Large intestine (tissue), 3 donors: ENCODE measurements at regions not wholly inside any gene's neighbourhood (a gene's known extent, or its start where the extent isn't known, plus 50 kb on each side); places are given as distances from the start of the nearest gene placed in this dataset.

Experiments used
- DNase-seq, 2 donors: peaks; one replicate each; pipeline versions ENCODE4 v3.0.0 to v3.0.0-alpha.2; 2013
- H3K27ac ChIP-seq: one replicate; pipeline ENCODE4 v1.5.1; 2013; ENCODE audit warnings: low read length
- H3K27me3 ChIP-seq: 2 replicates; pipeline ENCODE4 v1.6.1; 2013; ENCODE audit warnings: low read length; ENCODE audit not compliant: control insufficient read depth, insufficient read depth
- H3K36me3 ChIP-seq: 2 replicates; pipeline ENCODE4 v1.6.1; 2013; ENCODE audit warnings: low read length; ENCODE audit not compliant: control insufficient read depth, insufficient read depth
- H3K4me1 ChIP-seq: one replicate; pipeline ENCODE4 v1.6.1; 2013; ENCODE audit warnings: low read length; ENCODE audit not compliant: control insufficient read depth, insufficient read depth
- H3K4me3 ChIP-seq: one replicate; pipeline ENCODE4 v1.5.1; 2013; ENCODE audit warnings: low read length
- H3K9me3 ChIP-seq: one replicate; pipeline ENCODE4 v1.6.1; 2013; ENCODE audit warnings: mild to moderate bottlenecking, low read depth, low read length, moderate library complexity; ENCODE audit not compliant: control insufficient read depth
- WGBS: methylation state at CpG from one replicate; pipeline ENCODE4 v1.1.5; 2013; ENCODE audit warnings: low lambda C conversion rate; ENCODE audit not compliant: insufficient coverage; 5-methylcytosine and 5-hydroxymethylcytosine counted together

- Histone ChIP-seq H3K4me1 (no peaks in the 10 kb centered on the region), H3K27me3 (no peaks in the 10 kb centered on the region), H3K4me3 (no peak overlapping the region), H3K27ac (no peak overlapping the region), H3K9me3 (no peaks in the 10 kb centered on the region), H3K36me3 (no peaks in the 10 kb centered on the region)
- DNase-seq, result no peak
- WGBS, result 88% methylated on average over 1 of the region's 6 CpGs
Observed at GRCh38 chr12:84507956-84508850, 404.4 kb downstream of the SLC6A15 start.

- H3K36me3 ChIP-seq, result no peaks in the 10 kb centered on the region
- H3K4me1 ChIP-seq, result no peaks in the 10 kb centered on the region
- no peaks in the 10 kb centered on the region for H3K9me3 ChIP-seq
- no peak overlapping the region for H3K27ac ChIP-seq
- DNase-seq, result peak in 1 of 2 donors; percentile 4
- no peaks in the 10 kb centered on the region for H3K27me3 ChIP-seq
- no CpG with 5 or more reads among the region's 5 CpGs for WGBS
- no peak overlapping the region for H3K4me3 ChIP-seq
Observed at GRCh38 chr12:84506282-84506681, 406.3 kb downstream of the SLC6A15 start.

DNA sequence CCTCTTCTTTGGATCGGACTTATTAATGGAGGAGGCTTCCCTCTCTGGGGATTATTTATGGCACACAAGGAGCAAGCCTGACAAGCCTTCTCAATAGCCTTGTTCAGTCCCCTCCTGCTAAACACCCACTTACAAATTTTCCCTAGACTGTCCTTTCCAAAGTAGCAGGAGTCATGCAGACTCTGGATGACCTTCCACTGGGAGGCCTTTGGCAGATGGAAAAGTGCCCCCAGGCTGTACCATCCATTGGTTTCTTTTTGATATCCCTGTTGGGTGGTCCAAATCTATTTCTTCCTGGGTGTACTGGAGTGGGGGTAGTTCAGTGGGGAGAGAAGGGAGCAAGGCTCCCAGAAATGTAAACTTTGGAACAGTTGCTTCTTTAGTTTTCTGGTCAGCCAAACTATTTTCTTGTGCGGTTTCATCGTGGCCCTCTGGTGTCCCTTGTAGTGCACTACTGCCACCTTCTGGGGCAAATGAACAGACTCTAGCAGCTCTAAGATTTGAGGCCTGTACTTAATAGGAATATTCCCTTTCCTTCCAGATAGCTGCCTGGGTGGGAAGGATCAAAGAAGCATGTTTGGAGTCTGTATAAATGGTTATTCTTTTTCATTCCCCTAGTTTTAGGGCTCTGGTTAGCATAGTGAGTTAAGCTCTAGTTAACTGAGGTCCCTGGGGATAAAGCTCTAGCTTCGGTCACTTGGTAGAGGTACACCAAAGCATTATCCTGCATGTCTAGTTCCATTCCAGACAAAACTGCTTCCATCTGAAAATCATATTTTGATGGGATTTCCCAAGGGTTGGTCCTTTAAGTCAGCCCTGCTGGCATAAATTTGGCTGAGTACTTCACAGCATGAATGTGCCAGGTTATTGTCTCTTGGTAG is 409.5 kb downstream of the SLC6A15 start:
- H3K36me3 ChIP-seq, result no peaks in the 10 kb centered on the region
- DNase-seq, result peak in 1 of 2 donors; percentile 26
- no CpG with 5 or more reads among the region's 4 CpGs for WGBS
- H3K4me3 ChIP-seq, result no peak overlapping the region
- H3K27me3 ChIP-seq, result no peaks in the 10 kb centered on the region
- H3K9me3 ChIP-seq, result no peaks in the 10 kb centered on the region
- H3K27ac ChIP-seq, result no peak overlapping the region
- no peaks in the 10 kb centered on the region for H3K4me1 ChIP-seq

GRCh38 chr12:84502180-84502860 is 410.3 kb downstream of the SLC6A15 start:
- no peak for DNase-seq
- Histone ChIP-seq H3K36me3 (no peaks in the 10 kb centered on the region), H3K27ac (no peak overlapping the region), H3K27me3 (no peaks in the 10 kb centered on the region), H3K4me1 (no peaks in the 10 kb centered on the region), H3K9me3 (no peaks in the 10 kb centered on the region), H3K4me3 (no peak overlapping the region)
- 100% methylated on average over 1 of the region's 2 CpGs for WGBS

GRCh38 chr12:84497819-84498218 is 414.8 kb downstream of the SLC6A15 start:
- H3K36me3 ChIP-seq, result no peaks in the 10 kb centered on the region
- H3K27me3 ChIP-seq, result no peaks in the 10 kb centered on the region
- no peak overlapping the region for H3K4me3 ChIP-seq
- no CpG with 5 or more reads among the region's 1 CpG for whole genome bisulfite sequencing
- DNase-seq, result no peak
- H3K4me1 ChIP-seq, result no peaks in the 10 kb centered on the region
- no peaks in the 10 kb centered on the region for H3K9me3 ChIP-seq
- no peak overlapping the region for H3K27ac ChIP-seq

DNA sequence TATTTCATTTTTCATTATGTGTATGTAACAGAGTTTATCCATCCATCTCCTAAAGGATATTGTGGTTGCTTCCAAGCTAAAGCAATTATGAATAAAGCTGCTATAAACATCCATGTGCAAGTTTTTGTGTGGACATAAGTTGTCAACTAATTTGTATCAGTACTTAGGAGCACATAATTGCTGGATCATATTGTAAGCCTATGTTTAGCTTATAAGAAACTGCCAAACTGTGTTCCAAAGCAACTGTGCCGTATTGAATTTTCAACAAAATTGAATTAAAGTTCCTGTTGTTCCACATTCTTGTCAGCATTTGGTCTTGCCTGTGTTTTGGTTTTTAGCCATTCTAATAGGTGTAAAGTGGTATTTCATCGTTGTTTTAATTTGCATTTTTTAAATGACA is 416.9 kb downstream of the SLC6A15 start:
- Histone ChIP-seq H3K27ac (no peak overlapping the region), H3K27me3 (no peaks in the 10 kb centered on the region)

GRCh38 chr12:84492351-84492883 is 420.2 kb downstream of the SLC6A15 start:
- no peaks in the 10 kb centered on the region for H3K9me3 ChIP-seq
- no peaks in the 10 kb centered on the region for H3K4me1 ChIP-seq
- no peak overlapping the region for H3K27ac ChIP-seq
- DNase-seq, result no peak
- no peak overlapping the region for H3K4me3 ChIP-seq
- no CpG with 5 or more reads among the region's 3 CpGs for WGBS
- no peaks in the 10 kb centered on the region for H3K36me3 ChIP-seq
- H3K27me3 ChIP-seq, result no peaks in the 10 kb centered on the region

More for the DNA sequence above, 416.9 kb downstream of the SLC6A15 start:
- 90% methylated on average over 1 of the region's 2 CpGs for WGBS
- Histone ChIP-seq H3K4me1 (no peaks in the 10 kb centered on the region), H3K36me3 (no peaks in the 10 kb centered on the region), H3K4me3 (no peak overlapping the region), H3K9me3 (no peaks in the 10 kb centered on the region)
- no peak for DNase-seq

DNA sequence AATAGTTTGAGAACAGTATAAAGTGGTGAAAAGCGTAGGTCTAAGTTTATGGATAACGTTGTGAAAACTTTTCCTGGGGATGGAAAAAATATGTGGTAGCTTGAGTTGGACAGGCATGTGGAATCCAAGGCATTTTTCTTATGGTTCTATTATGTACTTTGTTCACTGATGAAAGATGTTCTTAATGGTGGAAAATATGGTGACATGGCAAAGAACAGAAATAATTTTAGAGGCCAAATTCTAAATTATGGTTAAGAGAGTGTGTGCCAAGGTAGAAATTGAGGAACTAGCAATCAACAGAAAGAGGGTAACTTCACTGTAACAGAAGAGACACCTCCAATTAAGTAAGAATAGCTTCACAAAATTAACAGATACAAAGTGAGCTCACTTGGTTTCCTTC is 427.8 kb downstream of the SLC6A15 start:
- Histone ChIP-seq H3K9me3 (no peaks in the 10 kb centered on the region), H3K27ac (no peak overlapping the region), H3K36me3 (no peaks in the 10 kb centered on the region), H3K4me3 (no peak overlapping the region), H3K27me3 (no peaks in the 10 kb centered on the region), H3K4me1 (no peaks in the 10 kb centered on the region)
- no peak for DNase-seq
- no CpG with 5 or more reads among the region's 2 CpGs for WGBS

DNA sequence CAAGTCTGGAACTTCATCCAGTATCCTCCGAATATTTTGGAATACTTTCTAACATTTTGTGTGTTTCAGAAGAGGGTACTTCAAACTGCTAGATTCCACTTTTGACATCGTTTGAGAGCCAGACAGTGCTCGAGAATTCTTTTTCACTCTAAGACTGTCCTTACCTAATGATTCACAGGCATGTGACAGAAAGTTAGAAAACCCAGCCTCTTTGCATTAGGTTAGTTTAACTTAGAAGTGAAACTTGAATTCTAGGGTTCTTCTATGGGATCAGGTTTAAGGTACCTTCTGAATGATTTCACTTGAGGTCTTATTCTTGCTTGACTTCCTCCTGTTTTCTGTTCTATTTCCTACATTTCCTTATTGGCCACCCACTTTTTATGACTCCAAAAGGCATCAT is 431.8 kb downstream of the SLC6A15 start:
- Histone ChIP-seq H3K36me3 (no peaks in the 10 kb centered on the region), H3K4me3 (no peak overlapping the region), H3K4me1 (no peaks in the 10 kb centered on the region), H3K27me3 (no peaks in the 10 kb centered on the region), H3K27ac (no peak overlapping the region), H3K9me3 (no peaks in the 10 kb centered on the region)
- 100% methylated on average over 2 of the region's 3 CpGs for WGBS
- no peak for DNase-seq

DNA sequence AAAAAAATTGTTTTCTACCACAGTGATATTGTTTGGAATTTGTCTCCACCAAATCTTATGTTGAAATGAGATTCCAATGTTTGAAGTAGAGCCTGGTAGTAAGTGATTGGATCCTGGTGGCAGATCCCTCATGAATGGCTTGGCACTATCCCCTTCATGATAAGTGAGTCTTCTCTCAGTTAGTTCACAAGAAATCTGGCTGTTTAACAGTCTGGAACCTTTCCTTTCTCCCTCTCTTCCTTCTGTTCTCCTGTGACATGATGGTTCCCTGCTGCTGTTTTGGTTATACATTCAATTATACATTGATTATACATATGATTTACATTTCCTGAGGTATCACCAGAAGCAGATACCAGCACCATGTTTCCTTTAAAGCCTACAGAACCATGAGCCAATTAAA is 442.2 kb downstream of the SLC6A15 start:
- no peak overlapping the region for H3K4me3 ChIP-seq
- no peaks in the 10 kb centered on the region for H3K36me3 ChIP-seq
- H3K27ac ChIP-seq, result no peak overlapping the region
- DNase-seq, result no peak
- no peaks in the 10 kb centered on the region for H3K27me3 ChIP-seq
- H3K9me3 ChIP-seq, result no peaks in the 10 kb centered on the region
- no peaks in the 10 kb centered on the region for H3K4me1 ChIP-seq
